Panc1 (cell line): ENCODE measurements at regions not wholly inside any gene's neighbourhood (a gene's known extent, or its start where the extent isn't known, plus 50 kb on each side); places are given as distances from the start of the nearest gene placed in this dataset.

Experiments used
- ATAC-seq: fragments of 200-7000 bp; cut with Tn5 transposase; 2 replicates; pipeline ENCODE4 v1.9.1; 2020; ENCODE audit warnings: mild to moderate bottlenecking, moderate library complexity
- BruUV-seq: library from RNA; stranded (reverse); fragments of 400-500 nt; replicated peaks from 2 replicates; lab custom pipeline; 2021; lab: Mats Ljungman, UMichigan
- CTCF ChIA-PET: fragments of 300-600 bp; sonication (Branson Sonifier 250); formaldehyde crosslinking; loops from one replicate; lab custom pipeline; 2022; ENCODE audit warnings: antibody characterized with exemption; lab: Charles Lee
- POLR2A ChIA-PET: fragments of 300-600 bp; sonication (Branson Sonifier 250); formaldehyde crosslinking; loops from one replicate; lab custom pipeline; 2022; ENCODE audit warnings: antibody characterized with exemption; lab: Charles Lee
- DNase-seq: peaks from one replicate; pipeline ENCODE4 v3.0.0-alpha.2; 2010; ENCODE audit warnings: low read depth, low spot score
- H3K27ac ChIP-seq: 2 replicates; pipeline ENCODE4 v1.5.1; 2011; ENCODE audit warnings: mild to moderate bottlenecking, low read length, inconsistent platforms
- H3K27me3 ChIP-seq: fragments of 200-500 bp; sonication (Bioruptor generic); 2 replicates; pipeline ENCODE4 v1.6.0; 2014; ENCODE audit warnings: low read length, inconsistent platforms; ENCODE audit not compliant: control insufficient read depth, insufficient read depth
- H3K36me3 ChIP-seq: fragments of 200-500 bp; sonication (Bioruptor generic); 2 replicates; pipeline ENCODE4 v1.5.1; 2014; ENCODE audit warnings: inconsistent platforms, mild to moderate bottlenecking, low read length, moderate library complexity; ENCODE audit not compliant: control insufficient read depth, insufficient read depth
- H3K4me1 ChIP-seq: 2 replicates; pipeline ENCODE4 v1.5.1; 2011; ENCODE audit warnings: inconsistent platforms, mild to moderate bottlenecking, low read length, moderate library complexity; ENCODE audit not compliant: control insufficient read depth, insufficient read depth
- H3K4me3 ChIP-seq, 2 experiments: 2 replicates each; pipeline ENCODE4 v1.5.1; 2011 to 2012; ENCODE audit warnings: low read depth in 2 of 2, low read length in 2 of 2, mild to moderate bottlenecking in 2 of 2, inconsistent platforms in 1 of 2, moderate library complexity in 1 of 2
- H3K9me3 ChIP-seq: fragments of 200-500 bp; sonication (Bioruptor generic); 2 replicates; pipeline ENCODE4 v1.5.1; 2014; ENCODE audit warnings: low read depth, mild to moderate bottlenecking, inconsistent platforms, low read length, moderate library complexity; ENCODE audit not compliant: control insufficient read depth, insufficient read depth
- POLR2AphosphoS5 ChIP-seq: IDR thresholded peaks from 2 replicates; pipeline ENCODE4 v1.6.1; 2012; ENCODE audit warnings: mild to moderate bottlenecking, low read depth, low read length, moderate library complexity
- SIN3A ChIP-seq: IDR thresholded peaks from 2 replicates; pipeline ENCODE4 v1.6.1; 2012; ENCODE audit warnings: low read depth, mild to moderate bottlenecking, low read length, moderate library complexity, borderline replicate concordance; ENCODE audit not compliant: insufficient read depth
- TCF7L2 ChIP-seq: IDR thresholded peaks from 2 replicates; pipeline ENCODE4 v1.6.1; 2011; ENCODE audit warnings: mild to moderate bottlenecking, low read depth, low read length, inconsistent platforms
- in situ Hi-C: cut with HindIII; loops from 2 replicates; pipeline ENCODE4 v1.10.0; 2016; ENCODE audit warnings: low sequenced_read_pairs, low pct_unique_long_range_greater_than_20kb
- intact Hi-C: fragments of 100-400 bp; cut with micrococcal nuclease; formaldehyde crosslinking; loops from one replicate; pipeline ENCODE4 v1.10.0; 2022; ENCODE audit not compliant: unreplicated experiment
- TF ChIP-seq, protein P1 (sequence below): fragments of 450-650 bp; IDR thresholded peaks from 2 replicates; pipeline ENCODE4 v1.5.1; 2017; ENCODE audit warnings: mild to moderate bottlenecking
- TF ChIP-seq, protein P2 (sequence below), 2 experiments: IDR thresholded peaks; 2 replicates each; pipeline ENCODE4 v1.6.1; 2011 to 2012; ENCODE audit warnings: low read depth in 2 of 2, control low read depth in 1 of 2, low read length in 1 of 2, mild to moderate bottlenecking in 1 of 2, moderate library complexity in 1 of 2; ENCODE audit not compliant: insufficient read depth in 1 of 2

DNA sequence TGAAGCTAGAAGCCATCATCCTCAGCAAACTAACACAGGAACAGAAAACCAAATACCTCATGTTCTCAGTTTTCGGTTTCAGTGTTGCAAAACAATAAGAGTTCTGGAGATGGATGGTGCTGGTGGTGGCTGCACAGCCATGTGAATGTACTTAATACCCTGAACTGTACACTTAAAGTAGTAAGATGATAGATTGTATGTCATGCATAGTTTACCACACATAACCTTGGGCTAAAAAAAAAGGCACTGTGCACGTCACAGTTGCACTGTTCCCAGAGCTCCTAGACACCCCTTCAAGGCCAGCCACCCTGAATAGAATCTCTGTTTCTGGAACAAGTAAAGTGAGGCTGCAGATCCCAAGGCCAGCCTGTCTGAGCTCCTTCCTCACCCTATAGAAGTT lies 243.3 kb upstream of the IGF1R start:
- no peaks in the 10 kb centered on the region for H3K4me1 ChIP-seq
- H3K36me3 ChIP-seq = no peaks in the 10 kb centered on the region
- ChIA-PET POLR2A (no interaction called here), CTCF (no interaction called here)
- no TSS peak for BruUV-seq
- ATAC-seq = no peak
- DNase-seq = no peak
- H3K27me3 ChIP-seq = peaks cover 6% of the 10 kb centered on the region; the same call in 1 of the 2 replicates
- H3K4me3 ChIP-seq = no peak overlapping the region
- intact Hi-C loops = no loop called here
- no peak overlapping the region for H3K27ac ChIP-seq
- no peaks in the 10 kb centered on the region for H3K9me3 ChIP-seq
- TF ChIP-seq TCF7L2 (no peak), POLR2AphosphoS5 (no peak), SIN3A (no peak)
- TF ChIP-seq, protein P1, sequence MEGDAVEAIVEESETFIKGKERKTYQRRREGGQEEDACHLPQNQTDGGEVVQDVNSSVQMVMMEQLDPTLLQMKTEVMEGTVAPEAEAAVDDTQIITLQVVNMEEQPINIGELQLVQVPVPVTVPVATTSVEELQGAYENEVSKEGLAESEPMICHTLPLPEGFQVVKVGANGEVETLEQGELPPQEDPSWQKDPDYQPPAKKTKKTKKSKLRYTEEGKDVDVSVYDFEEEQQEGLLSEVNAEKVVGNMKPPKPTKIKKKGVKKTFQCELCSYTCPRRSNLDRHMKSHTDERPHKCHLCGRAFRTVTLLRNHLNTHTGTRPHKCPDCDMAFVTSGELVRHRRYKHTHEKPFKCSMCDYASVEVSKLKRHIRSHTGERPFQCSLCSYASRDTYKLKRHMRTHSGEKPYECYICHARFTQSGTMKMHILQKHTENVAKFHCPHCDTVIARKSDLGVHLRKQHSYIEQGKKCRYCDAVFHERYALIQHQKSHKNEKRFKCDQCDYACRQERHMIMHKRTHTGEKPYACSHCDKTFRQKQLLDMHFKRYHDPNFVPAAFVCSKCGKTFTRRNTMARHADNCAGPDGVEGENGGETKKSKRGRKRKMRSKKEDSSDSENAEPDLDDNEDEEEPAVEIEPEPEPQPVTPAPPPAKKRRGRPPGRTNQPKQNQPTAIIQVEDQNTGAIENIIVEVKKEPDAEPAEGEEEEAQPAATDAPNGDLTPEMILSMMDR = no peak
- TF ChIP-seq, protein P2, sequence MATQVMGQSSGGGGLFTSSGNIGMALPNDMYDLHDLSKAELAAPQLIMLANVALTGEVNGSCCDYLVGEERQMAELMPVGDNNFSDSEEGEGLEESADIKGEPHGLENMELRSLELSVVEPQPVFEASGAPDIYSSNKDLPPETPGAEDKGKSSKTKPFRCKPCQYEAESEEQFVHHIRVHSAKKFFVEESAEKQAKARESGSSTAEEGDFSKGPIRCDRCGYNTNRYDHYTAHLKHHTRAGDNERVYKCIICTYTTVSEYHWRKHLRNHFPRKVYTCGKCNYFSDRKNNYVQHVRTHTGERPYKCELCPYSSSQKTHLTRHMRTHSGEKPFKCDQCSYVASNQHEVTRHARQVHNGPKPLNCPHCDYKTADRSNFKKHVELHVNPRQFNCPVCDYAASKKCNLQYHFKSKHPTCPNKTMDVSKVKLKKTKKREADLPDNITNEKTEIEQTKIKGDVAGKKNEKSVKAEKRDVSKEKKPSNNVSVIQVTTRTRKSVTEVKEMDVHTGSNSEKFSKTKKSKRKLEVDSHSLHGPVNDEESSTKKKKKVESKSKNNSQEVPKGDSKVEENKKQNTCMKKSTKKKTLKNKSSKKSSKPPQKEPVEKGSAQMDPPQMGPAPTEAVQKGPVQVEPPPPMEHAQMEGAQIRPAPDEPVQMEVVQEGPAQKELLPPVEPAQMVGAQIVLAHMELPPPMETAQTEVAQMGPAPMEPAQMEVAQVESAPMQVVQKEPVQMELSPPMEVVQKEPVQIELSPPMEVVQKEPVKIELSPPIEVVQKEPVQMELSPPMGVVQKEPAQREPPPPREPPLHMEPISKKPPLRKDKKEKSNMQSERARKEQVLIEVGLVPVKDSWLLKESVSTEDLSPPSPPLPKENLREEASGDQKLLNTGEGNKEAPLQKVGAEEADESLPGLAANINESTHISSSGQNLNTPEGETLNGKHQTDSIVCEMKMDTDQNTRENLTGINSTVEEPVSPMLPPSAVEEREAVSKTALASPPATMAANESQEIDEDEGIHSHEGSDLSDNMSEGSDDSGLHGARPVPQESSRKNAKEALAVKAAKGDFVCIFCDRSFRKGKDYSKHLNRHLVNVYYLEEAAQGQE (IDR thresholded peaks at IDR 0.05; ENCODE audit: insufficient read depth in 1 of 2, low read depth in 2 of 2, low read length in 1 of 2) = no peak
- in situ Hi-C loops = no loop called here

DNA sequence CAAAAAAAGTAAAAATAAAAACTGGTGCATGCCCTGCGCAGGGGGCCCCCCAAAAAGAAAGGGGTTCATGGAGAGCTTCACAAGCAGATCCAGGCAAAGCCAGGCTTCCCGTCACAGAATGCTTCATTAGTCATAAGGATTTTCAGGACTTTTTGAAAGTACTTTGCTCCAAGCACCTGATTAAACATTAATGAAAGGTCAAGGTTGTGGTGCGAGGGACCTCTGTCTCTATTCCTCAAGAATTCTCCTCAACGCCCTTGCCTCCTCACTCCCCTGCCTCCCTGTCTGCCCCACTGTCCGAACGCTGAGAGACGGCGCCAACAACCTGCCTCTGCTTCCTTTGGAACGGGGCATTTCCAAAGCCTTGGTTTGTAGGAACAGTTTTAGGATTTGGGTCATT lies 240.1 kb upstream of the IGF1R start:
- Histone ChIP-seq H3K9me3 (no peaks in the 10 kb centered on the region), H3K4me3 (no peak overlapping the region), H3K27me3 (peaks cover 10% of the 10 kb centered on the region), H3K4me1 (no peaks in the 10 kb centered on the region), H3K36me3 (no peaks in the 10 kb centered on the region), H3K27ac (no peak overlapping the region)
- POLR2A ChIA-PET = no interaction called here
- TF ChIP-seq, protein P1 = no peak
- TF ChIP-seq, protein P2 (IDR thresholded peaks at IDR 0.05; ENCODE audit: insufficient read depth in 1 of 2, low read depth in 2 of 2, low read length in 1 of 2) = no peak
- DNase-seq = no peak
- CTCF ChIA-PET = no interaction called here
- no TSS peak for BruUV-seq
- in situ Hi-C loops (no loop called here), intact Hi-C loops (no loop called here)
- ATAC-seq = no peak
